NOMO-1 treated with dmso at 0.1 percent for 144 hours (cell line): ENCODE measurements at regions not wholly inside any gene's neighbourhood (a gene's known extent, or its start where the extent isn't known, plus 50 kb on each side); places are given as distances from the start of the nearest gene placed in this dataset.

ENCODE experiments used
- DNase-seq: peaks from one replicate; lab custom pipeline; 2025; ENCODE audit not compliant: unreplicated experiment; lab: John Stamatoyannopoulos, UW

DNA sequence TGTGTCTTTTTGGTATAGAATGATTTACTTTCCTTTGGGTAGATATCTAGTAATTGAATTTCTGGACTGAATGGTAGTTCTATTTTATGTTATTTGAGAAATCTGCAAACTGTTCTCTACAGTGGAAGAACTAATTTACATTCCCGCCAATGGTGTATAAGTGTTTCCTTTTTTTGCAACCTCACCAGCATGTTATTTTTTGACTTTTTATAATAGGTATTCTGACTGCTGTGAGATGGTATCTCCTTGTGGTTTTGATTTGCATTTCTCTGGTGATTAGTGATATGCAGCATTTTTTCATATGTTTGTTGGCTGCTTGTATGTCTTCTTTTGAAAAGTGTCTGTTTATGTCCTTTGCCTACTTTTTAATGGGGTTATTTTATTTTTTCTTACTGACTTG is 607.2 kb downstream of the OTOL1 start:
- DNase-seq = no peak

DNA sequence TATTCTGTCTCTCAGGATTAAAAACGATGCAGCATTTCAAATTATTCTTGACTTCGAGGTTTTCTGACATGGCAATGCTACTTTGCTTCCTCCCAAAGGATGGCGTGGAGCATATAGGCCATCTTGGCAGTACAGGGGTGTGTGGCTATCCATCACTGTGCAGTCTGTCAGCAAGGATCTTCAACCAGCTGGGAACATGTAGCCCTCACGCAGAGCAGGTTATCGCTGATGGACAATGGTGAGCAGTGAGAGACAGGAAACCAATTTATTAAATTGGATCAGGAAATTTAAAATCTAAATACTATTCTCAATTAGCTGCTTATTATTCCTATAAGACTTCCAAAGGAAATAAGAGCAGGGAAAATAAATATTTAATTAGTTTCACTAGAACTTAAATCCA is 615.3 kb downstream of the OTOL1 start:
- DNase-seq = no peak

DNA sequence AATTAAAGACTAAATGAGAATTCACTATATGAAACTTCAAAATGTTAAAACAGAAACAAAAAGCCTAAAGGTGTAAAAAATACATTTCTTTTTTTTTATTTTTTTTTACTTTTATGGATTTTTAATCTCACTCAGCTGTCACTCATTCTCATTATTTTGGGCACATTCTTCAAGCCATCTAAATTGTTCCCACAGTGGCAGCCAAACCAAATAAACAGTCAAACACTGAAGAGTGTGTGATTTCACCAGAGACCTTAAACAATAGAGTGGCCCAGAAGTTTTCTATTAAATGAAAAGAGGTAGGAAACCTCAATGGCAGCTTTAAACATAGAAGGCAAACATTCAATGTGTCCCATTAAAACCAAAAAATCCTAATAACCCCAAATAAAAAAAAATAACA is 616.1 kb downstream of the OTOL1 start:
- no peak for DNase-seq

DNA sequence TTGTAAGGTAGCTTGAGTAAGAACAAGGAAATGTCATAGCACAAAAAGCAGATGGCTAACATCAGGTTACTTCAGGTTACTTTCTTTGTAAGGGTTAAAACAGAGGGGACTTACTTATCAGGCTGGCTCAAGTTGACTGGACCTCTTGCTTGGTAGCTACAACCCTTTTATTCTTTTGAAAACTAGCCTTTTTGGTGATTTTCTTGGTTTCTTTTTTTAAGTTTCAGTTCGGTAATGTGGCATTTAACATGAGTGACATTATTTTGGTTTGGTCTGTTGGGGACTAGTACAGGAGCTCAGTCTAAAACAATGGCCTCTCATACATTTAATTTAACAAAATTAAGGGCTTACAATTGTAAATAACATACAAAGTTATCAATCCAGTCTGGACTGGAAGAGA is 621.4 kb downstream of the OTOL1 start:
- DNase-seq = no peak

DNA sequence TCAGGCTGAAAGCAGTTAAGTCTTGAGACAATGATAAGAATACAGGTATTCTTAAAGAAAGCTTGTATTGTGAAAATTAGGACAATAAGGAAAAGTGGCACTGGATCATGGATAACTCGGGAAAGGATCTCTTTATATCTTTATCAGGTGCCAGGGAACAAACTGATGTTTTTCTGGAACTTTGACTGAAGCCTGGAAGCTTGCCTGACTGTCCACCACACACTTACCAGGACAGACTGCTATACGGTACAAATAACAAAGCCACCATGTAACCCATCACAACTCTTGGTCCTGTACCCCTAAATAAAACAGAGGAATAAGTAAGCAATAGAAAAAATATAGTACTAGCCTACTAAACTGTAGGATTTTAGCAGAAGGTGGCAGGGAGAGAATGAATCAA is 623.0 kb downstream of the OTOL1 start:
- DNase-seq = no peak

DNA sequence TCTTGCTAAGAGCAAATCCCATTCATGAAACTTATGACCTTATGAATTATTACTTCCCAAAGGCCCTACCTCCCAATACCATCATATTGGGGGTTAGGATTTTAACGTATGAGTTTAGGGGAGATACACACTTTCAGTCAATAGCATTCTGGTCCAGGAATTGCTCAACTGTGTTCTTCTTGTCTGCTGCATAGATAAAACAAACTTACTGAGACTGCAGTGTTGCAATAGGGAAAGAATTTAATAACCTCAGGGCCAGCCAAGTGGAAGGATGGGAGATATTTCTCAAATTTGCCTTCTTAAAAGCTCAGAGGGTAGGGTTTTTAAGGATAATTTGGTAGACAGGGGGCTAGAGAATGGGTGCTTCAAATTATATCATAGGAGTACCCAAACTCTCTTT is 625.8 kb downstream of the OTOL1 start:
- DNase-seq = no peak

DNA sequence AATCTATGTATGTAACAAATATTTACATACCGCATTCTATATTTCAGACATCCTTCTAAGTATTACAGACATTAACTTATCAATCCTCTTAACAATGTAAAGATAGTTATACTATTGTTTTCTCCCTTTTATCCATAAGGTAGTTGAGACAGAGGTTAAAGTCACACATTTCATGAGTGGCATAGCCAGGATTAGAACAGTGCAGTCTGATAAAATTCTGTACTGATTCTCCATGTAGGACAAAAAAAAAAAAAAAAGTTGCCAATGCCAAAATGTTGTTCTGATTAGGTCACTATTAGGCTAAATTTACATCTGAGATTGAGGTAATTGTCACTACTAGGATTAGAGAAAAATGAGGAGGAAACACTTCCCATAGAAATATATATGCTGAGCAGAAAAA is 629.2 kb downstream of the OTOL1 start:
- DNase-seq = no peak

DNA sequence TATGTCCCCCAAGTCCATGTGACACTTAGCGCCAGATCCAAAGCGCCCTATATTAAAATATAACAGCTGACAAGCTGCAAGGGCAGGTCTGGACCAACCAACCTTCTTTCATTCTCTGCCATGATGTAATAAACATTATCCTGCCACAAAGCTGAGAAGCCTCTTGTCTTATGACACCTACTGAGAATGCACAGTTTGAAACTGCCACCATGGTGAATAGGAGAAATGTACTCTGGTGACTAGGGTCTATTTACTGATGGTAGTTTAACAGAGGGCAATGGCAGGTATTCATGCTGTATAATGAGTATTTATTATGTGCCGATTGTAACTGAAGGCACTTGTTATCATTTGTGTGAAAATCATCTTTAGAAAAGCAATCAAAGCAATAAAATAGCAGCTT is 634.0 kb downstream of the OTOL1 start:
- no peak for DNase-seq

DNA sequence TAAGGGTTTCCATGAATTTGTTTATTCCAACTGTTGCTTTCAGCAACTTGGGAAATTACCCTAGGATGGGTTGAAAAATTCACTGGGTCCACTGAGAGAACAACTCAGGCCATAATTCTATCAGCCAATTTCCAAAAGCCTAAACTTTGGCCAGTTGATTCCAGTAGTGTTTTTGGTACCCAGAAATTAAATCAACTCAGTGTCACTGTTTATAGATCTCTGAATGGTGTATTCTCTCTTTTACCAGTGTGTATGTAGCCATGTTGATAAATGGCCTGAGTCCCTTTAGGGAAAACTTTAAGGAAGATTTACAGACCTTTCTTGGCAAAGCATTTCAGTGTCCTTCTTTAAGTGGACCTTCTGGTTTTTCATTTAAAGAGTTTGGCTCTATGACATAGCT is 636.4 kb downstream of the OTOL1 start:
- no peak for DNase-seq

DNA sequence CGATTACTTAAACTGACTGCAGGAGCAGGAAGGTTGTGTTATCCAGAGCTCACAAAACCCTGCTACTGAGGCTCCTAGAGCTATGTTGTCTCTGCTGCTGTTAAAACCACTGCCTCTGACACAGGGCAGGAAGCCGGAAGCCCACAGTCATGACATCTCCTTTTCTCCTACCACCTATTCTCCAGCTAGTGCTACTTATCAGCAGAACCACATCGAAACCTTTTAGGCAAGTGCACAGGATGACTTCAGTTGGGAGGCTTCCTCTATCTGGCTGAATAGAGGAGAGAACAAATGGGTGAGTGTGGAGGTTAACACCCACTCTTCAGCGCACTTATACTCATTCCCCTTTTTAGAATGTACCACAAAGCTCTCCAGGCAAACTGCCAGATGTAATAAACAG is 638.0 kb downstream of the OTOL1 start:
- DNase-seq = no peak

DNA sequence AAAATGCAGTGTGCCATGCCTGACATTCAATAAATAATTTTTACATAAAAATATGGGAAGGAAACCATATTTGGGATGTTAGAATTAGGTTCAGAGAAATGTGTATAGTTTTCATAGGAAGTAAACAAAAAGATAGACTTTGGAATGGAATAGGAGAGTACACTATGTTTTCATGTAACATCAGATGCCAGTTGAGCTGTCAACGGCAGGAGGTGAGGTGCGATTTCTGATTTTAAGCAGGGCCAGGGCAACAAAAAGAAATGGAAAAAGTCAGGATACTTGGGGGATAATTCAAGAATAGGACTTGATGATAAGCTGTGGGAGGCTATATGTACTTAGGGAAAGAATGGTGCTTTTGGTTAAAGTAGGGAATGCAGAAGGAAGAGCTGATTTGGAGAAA is 639.5 kb downstream of the OTOL1 start:
- DNase-seq = no peak

DNA sequence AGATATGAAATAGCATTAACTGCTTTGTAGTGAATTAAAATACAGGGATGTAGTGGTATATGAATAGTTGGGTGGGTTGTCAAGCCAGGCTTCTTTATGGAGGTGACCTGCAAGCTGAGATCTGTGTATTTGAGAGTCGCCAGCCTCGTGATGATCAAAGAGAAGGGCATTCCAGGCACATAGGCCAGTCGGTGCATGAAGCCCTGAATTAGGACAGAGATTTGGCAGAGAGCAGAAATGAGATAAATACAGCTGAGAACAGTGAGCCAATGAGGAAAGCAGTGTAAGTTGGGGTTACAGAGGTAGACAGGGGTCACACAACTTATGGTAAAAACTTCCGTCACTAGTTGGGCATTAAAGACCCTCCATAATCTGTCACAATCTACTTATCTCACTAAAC is 641.9 kb downstream of the OTOL1 start:
- no peak for DNase-seq

DNA sequence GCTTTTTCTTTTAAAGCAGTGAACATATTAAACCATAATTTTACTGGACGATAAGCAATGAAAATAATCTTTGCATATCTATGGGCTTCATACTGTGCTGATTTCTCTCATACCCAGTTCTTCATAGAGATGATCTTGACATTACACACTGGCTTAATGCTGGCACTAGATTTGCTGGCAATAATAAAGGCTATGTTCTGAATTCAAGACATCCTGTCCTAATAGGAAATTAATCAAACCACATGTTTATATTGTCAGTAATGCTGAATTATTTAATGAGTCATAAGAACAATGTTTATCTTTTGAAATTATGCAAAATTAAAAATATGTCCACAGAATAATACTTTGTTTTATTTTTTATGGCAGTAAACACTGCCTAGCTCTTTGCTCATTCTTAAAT is 643.2 kb downstream of the OTOL1 start:
- DNase-seq = no peak

DNA sequence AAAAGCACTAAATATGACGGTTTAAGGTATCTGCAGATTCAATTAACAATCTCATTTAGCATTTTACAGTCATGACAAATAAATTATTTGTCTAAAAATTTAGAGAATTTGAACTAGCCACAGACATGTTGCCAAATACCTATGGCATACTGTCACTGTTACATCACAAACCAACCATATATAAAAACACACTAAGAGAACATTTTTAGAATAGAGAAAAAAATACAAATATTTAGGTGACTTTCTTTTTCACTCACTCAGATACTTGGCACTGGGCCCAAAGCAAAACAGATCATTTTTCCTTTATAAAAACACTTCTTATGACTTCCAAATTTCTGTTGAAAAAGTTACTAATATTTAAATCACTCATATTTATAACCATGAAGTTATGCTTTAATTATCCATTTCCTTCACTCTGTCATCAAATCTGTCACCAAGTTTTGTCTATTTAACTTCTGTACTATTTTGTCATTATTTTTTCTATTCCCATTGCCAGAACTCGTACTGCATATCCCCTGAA is 644.7 kb downstream of the OTOL1 start:
- no peak for DNase-seq

DNA sequence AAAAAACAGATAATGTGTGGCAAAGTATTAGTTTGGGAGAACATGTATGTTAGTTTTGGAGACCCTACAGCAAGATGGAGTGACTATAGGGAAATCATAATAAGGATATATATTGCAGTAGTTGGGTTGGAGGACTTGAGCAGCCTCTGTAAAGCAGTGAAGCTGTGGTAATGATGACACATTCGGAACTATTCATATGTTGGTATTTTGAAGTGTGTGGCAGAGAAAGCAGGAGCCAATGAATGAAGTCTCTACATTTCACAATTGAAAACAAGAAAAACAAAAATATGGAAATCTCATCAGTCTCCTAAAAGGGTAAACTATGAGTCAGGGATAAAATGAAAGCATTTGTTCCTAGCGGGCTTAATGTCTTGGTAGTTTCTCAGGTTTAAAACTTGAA is 645.9 kb downstream of the OTOL1 start:
- no peak for DNase-seq

DNA sequence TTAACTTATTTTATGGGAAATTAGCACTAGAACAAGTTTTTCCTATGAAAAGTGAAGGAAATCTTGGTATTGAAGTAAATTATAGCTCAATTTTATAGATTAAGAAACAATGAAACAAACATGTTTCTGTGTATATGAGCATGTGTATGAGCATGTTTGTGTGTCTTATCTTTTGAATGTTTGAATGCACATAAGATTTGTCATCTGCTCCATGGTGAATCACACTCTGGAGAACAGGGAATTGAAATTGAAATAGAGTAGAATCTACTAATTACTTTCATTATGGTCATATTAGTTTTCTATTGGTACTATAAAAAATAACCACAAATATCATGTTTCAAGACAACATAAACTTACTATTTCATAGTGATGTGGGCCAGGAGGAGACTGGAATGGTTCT is 646.6 kb downstream of the OTOL1 start:
- DNase-seq = no peak

DNA sequence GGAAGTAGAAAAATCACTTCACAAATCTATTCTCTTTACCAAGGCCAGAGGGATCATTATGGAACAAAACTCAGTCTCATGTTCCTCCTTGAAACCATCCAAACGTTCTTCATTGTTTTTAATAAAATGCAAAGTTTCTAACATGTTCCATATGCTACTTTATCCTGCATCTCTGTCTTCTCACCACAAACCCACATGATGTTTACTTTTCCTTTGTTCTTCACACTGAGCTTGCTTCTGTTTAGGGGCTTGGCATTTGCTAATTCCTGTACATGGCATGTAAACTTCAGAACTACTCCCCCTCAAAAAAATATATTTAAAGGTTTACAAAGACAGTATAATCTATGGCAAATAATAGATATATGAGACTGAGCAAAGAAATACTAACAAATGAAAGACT is 651.4 kb downstream of the OTOL1 start:
- DNase-seq = no peak

DNA sequence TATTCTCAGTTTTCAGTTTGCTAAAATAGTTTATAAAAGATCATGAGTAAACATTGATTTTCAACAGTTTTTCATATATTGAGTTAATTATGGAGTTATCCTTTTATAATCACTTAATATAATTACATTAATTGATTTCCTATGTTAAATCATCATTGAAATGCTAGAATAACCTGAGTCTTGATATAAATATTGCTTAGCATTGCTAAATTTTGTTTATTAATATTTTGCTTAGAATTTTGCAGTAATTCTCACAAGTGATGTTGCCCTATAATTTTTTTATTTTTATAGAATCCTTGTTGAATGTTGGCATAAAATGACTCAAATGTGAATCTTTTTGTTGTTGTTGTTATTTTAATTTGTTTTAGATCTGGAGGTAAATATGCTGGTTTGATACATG is 654.2 kb downstream of the OTOL1 start:
- no peak for DNase-seq

DNA sequence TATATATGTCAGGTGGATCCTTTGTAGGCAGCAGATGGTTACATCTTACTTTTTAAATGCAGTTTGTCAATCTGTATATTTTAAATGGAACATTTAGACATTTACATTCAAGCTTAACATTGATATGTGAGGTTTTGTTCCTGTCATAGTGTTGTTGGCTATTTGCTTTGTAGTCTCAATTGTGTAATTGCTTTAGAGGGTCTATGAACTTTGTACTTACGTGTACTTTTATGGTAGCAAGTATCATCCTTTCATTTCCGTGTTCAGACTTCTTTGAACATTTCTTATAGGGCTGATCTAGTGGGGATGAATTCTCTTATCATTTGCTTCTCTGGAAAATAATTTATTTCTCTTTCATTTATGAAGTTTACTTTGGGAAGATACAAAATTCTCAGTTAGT is 656.0 kb downstream of the OTOL1 start:
- no peak for DNase-seq

DNA sequence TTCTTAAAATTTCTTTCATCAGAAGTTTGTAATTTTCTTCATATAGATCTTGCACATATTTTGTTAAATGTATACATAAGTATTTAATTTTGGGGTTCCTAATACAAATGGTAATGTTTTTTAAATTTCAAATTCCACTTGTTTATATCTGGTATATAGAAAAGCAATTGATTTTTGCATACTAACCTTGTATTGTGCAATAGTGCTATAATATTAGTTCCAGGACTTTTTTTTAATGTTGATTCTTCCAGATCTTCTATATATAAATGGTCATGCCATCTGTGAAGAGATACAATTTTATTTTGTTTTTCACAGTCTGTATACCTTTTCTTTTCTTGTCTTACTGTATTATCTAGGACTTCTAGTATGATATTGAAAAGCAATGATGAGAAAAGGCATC is 665.0 kb downstream of the OTOL1 start:
- DNase-seq = no peak

DNA sequence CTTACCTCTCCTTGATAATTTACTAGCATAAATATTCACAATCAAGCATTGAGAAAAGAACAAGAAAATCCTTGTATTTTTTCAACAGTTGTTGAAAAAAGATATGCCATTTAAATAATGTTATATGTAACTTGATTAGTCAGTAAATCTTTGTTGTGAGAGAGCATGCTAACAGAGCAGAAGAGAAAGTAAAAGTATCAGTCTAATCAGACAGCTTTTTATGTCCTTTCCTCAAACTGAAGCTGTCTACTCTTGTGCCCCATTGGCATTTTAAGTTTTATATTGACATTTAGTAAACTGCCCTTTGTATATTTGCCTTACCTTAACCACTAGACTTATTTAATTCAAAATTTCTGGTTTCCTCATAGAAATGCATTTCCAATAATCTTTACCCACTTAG is 668.7 kb downstream of the OTOL1 start:
- DNase-seq = no peak

DNA sequence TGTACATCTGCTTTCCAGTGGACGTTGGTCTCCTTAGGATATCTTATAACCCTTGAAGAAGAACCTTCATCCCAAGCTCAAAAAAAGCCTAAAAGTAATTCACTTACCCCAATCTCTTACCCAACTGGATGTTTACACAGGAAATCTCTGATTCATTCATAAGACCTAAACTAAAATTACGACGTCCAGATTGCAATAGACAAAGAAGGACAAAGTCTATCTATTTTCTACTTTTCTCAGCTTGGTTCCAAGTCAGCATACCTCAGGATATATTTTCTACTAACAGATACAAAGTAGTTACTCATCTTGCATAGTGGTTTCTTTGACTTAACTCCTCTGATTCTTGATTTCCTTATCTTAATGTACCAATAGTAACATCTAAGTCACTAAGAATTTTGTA is 669.9 kb downstream of the OTOL1 start:
- DNase-seq = no peak

DNA sequence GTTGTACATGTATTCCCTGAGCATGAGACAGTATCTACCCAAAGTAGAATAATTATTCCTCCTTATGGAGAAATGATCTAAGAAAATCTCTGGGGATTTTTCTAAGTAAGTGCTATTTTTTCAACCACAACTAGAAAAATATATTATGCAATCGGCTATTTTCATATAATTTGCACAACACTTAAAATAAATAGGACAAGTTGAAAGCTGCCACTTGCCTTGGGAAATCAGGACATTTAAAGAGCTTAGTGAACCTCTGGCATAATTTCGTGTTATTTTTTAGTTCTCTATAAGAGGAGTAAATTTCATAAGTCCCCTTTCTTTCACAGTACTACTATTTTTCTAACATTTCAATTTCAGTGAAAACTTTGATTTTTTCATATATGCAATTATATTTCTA is 672.1 kb downstream of the OTOL1 start:
- no peak for DNase-seq

DNA sequence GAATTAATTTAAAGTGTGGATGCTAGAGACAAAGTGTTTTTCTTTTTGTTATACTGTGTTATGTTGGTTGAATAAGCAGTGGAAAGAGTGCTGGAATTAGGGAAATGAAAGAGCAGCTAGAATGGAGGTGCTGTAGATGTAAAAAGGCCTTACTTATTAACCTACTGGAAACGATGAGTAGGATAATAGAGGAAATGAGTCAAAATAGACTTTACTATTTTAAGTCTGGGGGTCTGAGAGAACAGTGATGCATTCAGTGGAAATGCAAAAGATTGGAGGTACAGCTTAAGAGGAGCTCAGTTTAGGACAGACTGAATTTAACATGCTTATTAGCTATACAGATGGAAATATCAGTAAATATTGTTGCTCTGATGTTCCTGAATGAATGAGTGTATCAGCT is 674.0 kb downstream of the OTOL1 start:
- no peak for DNase-seq
